Adrenal gland (tissue), 5 donors: ENCODE measurements at regions not wholly inside any gene's neighbourhood (a gene's known extent, or its start where the extent isn't known, plus 50 kb on each side); places are given as distances from the start of the nearest gene placed in this dataset.

Experiments
- CTCF ChIP-seq, 6 experiments: fragments of 450-650 bp in 4 of 6; fragments of 200-600 bp in 2 of 6; sonication (generic) in 1 of 6; IDR thresholded peaks; 1 replicate in 5 of 6; 2 replicates in 1 of 6; pipeline versions ENCODE4 v1.5.1 to v1.8.0; 2016 to 2021; ENCODE audit warnings: antibody characterized with exemption in 6 of 6, mild to moderate bottlenecking in 2 of 6, moderate library complexity in 1 of 6
- POLR2A ChIP-seq, 2 donors: fragments of 450-650 bp; IDR thresholded peaks; one replicate each; pipeline ENCODE4 v1.6.1; 2017; ENCODE audit warnings: antibody characterized with exemption in 2 of 2, mild to moderate bottlenecking in 2 of 2, moderate library complexity in 1 of 2
- donor health status: DM: no; HTN: no; CAD: no.

- TF ChIP-seq CTCF (IDR thresholded peaks at IDR 0.05) = no peak
- TF ChIP-seq POLR2A (IDR thresholded peaks at IDR 0.05) = no peak
Measured at GRCh38 chr16:75794426-75794825, 68.1 kb upstream of the CPHXL start.
